Ovary (tissue), 3 donors: ENCODE measurements at regions not wholly inside any gene's neighbourhood (a gene's known extent, or its start where the extent isn't known, plus 50 kb on each side); places are given as distances from the start of the nearest gene placed in this dataset.

ENCODE experiments used
- CTCF ChIP-seq, 3 donors: fragments of 450-650 bp in 2 of 3; fragments of 200-600 bp in 1 of 3; IDR thresholded peaks; one replicate each; pipeline versions ENCODE4 v1.5.1 to v1.8.0; 2016 to 2022; ENCODE audit warnings: antibody characterized with exemption in 3 of 3, mild to moderate bottlenecking in 1 of 3
- POLR2A ChIP-seq: fragments of 450-650 bp; IDR thresholded peaks from one replicate; pipeline ENCODE4 v1.6.1; 2017; ENCODE audit warnings: antibody characterized with exemption, mild to moderate bottlenecking, moderate library complexity
- donor health status: DM: no; HTN: no; CAD: no.

- TF ChIP-seq CTCF (IDR thresholded peaks at IDR 0.05), result no peak
- no peak for TF ChIP-seq POLR2A
Measured at GRCh38 chr1:199168888-199169585, 530.2 kb downstream of the PTPRC start.
